Activated T-cell treated with anti-CD3 and anti-CD28 coated beads, Interleukin-2, amount 50 U/mL, for 24 hours (primary cell): ENCODE measurements at regions not wholly inside any gene's neighbourhood (a gene's known extent, or its start where the extent isn't known, plus 50 kb on each side); places are given as distances from the start of the nearest gene placed in this dataset.

Source experiments
- DNase-seq: peaks from one replicate; pipeline ENCODE4 v3.0.0-alpha.2; 2020
- H3K27ac Mint-ChIP-seq: 2 replicates; pipeline ENCODE4 v1.8.0; 2020; ENCODE audit warnings: mild to moderate bottlenecking, mixed read lengths
- H3K27me3 Mint-ChIP-seq: 2 replicates; pipeline ENCODE4 v1.8.0; 2020; ENCODE audit warnings: mixed read lengths
- H3K36me3 Mint-ChIP-seq: 2 replicates; pipeline ENCODE4 v1.8.0; 2020; ENCODE audit warnings: low read depth, mixed read lengths
- H3K4me1 Mint-ChIP-seq: 2 replicates; pipeline ENCODE4 v1.8.0; 2020; ENCODE audit warnings: low read depth, mixed read lengths
- H3K4me3 Mint-ChIP-seq: 2 replicates; pipeline ENCODE4 v1.8.0; 2020; ENCODE audit warnings: mild to moderate bottlenecking, moderate library complexity, mixed read lengths
- H3K9me3 Mint-ChIP-seq: 2 replicates; pipeline ENCODE4 v1.8.0; 2020; ENCODE audit warnings: mixed read lengths

DNA sequence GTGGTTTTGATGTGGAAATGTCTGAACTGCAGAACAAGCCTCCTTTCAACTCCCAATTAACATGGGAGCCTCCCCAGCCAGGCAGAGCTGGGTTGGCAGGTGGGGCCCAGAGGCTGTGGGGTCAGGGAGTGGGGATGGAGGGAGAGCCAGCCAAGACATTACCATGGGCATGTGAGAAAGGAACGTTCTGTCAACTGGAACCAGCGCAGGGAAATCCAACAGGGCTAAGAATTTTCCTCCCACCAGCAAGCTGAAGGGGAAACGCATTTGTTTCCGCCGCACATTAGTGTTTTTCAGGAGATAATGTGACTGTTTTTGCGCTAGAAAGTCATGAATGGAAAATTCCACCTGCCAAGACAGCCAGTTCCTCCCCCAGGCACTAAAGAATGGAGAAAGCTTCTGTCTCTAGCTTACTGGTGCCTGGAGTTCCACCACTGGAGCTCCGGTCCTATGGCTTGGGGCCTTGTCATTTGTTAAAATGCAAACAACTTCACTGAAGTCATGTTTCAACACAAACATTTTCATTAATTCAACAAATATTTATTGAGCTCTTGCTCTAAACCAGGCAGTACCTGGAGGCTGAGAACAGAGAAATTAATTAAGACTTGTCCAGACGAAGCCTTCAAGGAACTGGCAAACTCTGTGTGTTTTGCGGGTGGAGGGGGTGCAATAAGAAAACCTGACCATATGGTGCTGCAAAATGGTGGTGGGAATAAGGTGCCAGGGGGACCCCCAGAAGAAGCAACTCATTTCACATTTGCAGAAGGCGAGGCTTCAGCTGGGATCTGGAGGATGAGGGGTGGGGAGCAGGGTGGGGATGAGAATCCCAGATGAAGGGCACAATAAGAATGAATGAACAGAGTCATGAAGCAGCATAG is 305.1 kb downstream of the MATN1 start:
- DNase-seq: peak; percentile 6
- Mint-ChIP-seq H3K27ac (no peak overlapping the region), H3K4me1 (no peaks in the 10 kb centered on the region), H3K4me3 (no peak overlapping the region), H3K27me3 (peaks cover 12% of the 10 kb centered on the region), H3K9me3 (no peaks in the 10 kb centered on the region), H3K36me3 (no peaks in the 10 kb centered on the region)

DNA sequence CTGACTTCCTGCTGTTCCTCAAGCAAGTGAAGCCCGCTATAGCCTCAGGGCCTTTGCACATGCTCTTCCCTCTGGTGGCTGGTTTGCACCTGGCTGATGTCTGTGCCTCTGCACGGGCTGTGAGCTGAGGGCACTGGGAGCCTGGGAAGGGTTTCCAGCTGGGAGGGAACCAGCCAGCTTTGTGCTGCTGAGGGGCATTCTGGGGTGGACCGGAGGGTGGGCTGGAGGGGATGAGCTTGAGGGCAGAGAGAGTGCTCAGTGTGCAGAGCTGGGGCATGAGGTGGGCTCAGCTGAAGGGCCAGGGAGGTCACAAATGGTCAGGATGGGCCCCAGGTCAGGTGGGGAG is 305.7 kb downstream of the MATN1 start:
- H3K4me1 Mint-ChIP-seq: no peaks in the 10 kb centered on the region
- H3K36me3 Mint-ChIP-seq: no peaks in the 10 kb centered on the region
- H3K4me3 Mint-ChIP-seq: no peak overlapping the region
- H3K9me3 Mint-ChIP-seq: no peaks in the 10 kb centered on the region
- DNase-seq: peak; percentile 15
- peaks cover 6% of the 10 kb centered on the region for H3K27me3 Mint-ChIP-seq
- no peak overlapping the region for H3K27ac Mint-ChIP-seq

DNA sequence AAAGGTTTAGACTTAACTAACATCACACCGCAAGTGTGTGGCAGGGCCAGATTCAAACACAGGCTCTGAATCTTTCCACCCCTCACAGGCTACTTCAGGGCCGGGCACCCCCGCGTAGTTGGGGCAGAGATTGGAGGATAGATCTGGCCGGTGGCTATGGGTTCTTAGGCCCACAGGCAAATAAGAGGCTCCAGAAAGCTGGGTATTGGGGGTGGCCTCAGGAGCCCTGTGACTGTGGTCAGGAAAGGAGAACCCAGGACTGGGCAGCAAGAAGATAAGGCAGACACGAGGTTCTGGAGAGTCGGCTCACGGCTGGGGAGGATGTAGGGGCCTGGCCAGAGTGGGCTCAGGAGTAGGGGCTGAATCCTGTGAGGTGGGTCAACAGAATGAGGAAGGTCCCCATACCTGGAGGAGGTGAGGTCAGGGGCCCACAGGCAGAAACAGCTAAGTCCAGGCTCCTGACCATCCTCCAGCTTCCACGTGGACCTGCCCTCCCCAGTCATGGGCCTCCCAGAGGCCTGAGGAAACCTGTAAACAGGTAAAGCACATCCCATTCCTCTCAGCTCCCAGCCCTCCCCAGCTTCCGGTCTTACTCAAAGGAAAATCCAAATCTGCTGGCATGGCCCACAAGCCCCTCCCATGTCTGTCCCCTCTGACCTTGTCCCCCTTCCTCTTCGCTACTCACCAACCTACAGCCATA is 306.2 kb downstream of the MATN1 start:
- no peaks in the 10 kb centered on the region for H3K9me3 Mint-ChIP-seq
- peak; percentile 6 for DNase-seq
- no peaks in the 10 kb centered on the region for H3K36me3 Mint-ChIP-seq
- no peaks in the 10 kb centered on the region for H3K4me1 Mint-ChIP-seq
- H3K27me3 Mint-ChIP-seq: peaks cover 6% of the 10 kb centered on the region
- no peak overlapping the region for H3K4me3 Mint-ChIP-seq
- no peak overlapping the region for H3K27ac Mint-ChIP-seq

DNA sequence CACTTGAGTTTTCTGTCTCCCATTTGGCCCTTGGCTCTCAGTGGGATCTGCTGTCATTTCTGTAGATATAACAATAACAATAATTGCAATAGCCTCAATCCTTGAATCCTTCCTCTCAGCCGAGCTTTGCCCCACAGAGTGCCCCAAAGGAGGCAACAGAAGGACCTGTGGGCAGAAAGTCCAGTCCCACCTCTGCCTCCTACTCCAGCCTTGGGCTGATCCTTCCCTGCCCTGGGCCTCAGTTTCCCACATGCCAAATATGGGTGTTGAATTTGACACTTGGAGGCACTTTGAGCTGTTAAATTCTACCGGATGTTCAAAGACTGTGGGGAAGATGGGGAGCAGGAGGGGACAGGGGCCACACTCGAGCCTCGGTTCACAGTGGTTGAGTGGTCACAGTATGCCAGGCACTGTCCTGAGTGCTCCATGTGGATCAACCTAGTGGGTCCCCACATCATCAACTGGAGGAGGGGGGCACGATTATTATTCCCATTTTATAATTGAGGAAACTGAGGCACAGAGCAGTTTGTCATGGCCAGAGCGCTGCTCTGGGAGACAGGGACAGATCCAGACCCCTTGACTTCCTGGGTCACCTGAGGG is 307.1 kb downstream of the MATN1 start:
- DNase-seq: peak; percentile 5
- Mint-ChIP-seq H3K36me3 (no peaks in the 10 kb centered on the region), H3K27ac (no peak overlapping the region)

DNA sequence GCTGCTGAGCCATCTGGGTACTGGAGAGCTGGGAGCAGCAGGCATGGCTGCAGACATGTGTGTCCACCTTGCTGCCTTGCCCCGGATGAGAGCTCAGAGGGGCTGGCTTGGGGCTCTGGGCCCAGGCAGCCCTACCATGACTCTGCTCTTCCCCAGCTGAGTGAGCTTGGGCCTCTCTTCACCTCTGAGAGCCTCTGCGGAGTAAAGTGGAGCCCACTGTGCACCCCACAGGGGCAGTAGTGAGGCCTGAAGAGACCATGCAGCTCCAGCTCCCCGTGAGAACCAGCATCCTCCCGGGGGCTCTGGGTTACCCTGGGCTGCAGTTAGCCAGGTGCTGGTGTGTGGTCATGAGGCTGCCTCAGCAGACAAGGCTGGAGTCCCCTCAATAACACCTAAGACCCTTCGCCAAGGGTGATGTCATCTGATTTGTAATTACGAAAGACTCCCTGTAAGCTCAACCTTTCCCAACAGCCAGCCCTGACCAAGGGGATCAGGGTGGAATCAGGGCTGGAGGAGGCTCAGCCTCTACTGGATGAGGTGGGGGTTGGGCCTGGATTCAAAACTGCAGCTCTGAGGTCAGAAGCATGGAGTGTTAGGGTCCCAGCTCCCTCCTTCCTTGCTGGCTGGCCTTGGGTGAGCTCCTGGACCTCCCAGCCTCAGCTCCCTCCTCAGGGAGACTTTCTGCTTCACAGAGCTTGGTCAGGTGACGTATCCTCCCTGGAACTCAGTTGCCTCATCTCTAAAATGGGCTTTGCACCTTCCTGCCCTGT is 308.0 kb downstream of the MATN1 start:
- Mint-ChIP-seq H3K36me3 (no peaks in the 10 kb centered on the region), H3K9me3 (no peaks in the 10 kb centered on the region), H3K27me3 (no peaks in the 10 kb centered on the region), H3K4me1 (no peaks in the 10 kb centered on the region), H3K27ac (no peak overlapping the region), H3K4me3 (no peak overlapping the region)
- DNase-seq: peak; percentile 12

More for the DNA sequence above, 307.1 kb downstream of the MATN1 start:
- Mint-ChIP-seq H3K9me3 (no peaks in the 10 kb centered on the region), H3K4me1 (no peaks in the 10 kb centered on the region), H3K4me3 (no peak overlapping the region), H3K27me3 (peaks cover 6% of the 10 kb centered on the region)

DNA sequence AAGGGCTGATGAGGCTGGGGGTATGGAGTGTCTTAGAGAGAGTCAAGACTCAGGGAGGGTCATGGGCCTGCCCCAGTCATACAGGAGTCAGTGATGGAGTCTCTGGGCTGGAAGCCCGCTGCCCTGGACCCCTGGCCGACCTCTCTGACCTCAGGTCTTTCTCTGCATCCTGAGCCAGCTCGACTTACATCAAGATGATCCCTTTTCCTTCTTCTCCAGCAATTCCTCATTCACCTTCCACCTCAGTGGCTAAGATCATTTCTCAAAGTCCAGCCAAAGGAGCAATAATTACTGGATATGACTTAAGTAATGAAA is 308.6 kb downstream of the MATN1 start:
- Mint-ChIP-seq H3K36me3 (no peaks in the 10 kb centered on the region), H3K27me3 (no peaks in the 10 kb centered on the region), H3K4me3 (no peak overlapping the region), H3K4me1 (no peaks in the 10 kb centered on the region), H3K27ac (no peak overlapping the region), H3K9me3 (no peaks in the 10 kb centered on the region)
- DNase-seq: no peak

DNA sequence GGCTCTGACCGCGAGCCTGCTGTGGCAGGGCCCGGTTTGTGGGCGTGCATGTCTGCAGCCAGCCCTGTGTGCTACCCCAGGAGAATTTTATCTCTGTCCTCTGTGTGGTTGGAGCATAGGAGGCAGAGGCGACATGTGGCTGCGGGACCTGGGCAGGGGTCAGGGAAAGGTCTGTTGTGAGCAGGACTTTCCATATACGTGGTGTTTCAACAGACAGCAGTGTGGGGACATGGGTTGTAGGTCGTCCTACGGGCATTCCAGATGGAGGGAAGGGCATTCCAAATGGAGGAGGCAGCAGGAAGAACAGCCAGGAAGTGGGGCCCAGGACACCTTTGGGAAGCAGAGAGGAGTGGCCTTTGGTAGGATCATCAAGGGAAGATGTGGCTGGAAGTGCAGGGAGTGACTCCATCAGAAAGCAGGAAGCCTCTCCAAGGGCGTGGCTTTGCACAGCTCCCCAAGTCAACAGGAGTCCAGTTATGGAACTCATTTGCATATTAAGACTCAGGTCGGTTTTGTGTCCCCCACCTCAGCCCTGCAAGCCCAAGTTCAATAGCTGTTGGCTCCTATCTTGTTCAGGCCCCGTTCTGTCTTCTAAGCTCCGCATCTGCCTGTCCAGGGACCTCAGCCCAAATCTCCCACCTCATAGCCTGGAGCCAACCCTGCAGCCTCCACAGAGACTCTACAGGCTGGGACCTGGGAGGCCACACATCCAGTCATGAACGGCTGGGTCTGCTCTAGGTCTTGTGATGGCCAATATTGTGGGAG is 309.1 kb downstream of the MATN1 start:
- Mint-ChIP-seq H3K4me1 (no peaks in the 10 kb centered on the region), H3K9me3 (no peaks in the 10 kb centered on the region), H3K36me3 (no peaks in the 10 kb centered on the region), H3K4me3 (no peak overlapping the region), H3K27me3 (peaks cover 4% of the 10 kb centered on the region), H3K27ac (no peak overlapping the region)
- peak; percentile 3 for DNase-seq

DNA sequence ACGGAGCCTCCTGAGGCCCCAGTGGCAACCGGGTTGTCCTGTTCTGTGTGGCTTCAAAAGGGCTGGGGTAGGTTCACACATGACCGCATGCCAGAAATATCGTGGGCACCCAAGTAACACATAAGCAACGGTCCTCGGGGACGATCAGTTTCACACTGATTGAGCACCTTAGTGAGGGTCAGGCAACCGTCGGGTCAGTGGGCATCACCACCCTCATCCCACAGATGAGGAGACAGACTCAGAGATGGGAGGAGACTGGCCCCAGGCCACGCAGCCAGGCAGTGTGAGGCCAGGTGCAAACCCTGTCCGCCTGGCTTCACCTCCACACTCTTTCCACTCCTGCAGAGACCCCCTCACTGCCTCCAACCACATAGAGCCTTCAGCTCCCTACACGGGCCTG is 309.8 kb downstream of the MATN1 start:
- peak; percentile 15 for DNase-seq
- no peaks in the 10 kb centered on the region for H3K4me1 Mint-ChIP-seq
- H3K4me3 Mint-ChIP-seq: no peak overlapping the region
- no peak overlapping the region for H3K27ac Mint-ChIP-seq
- H3K36me3 Mint-ChIP-seq: no peaks in the 10 kb centered on the region
- no peaks in the 10 kb centered on the region for H3K9me3 Mint-ChIP-seq
- H3K27me3 Mint-ChIP-seq: peaks cover 9% of the 10 kb centered on the region

DNA sequence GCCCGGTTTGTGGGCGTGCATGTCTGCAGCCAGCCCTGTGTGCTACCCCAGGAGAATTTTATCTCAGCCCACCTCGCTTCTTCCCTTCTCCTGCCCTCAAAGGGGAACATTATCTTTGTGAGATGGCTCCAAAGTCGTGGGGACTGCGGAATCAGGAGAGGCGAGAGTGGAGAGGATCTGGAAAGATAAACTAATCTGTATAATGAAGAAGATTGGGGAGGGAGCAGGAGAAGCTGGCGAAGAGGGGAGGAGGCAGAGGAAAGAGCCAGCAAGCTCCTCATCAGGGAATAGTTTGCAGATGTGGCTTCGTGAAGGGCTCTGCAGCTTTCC is 310.3 kb downstream of the MATN1 start:
- H3K4me3 Mint-ChIP-seq: no peak overlapping the region
- H3K27me3 Mint-ChIP-seq: peaks cover 9% of the 10 kb centered on the region
- no peaks in the 10 kb centered on the region for H3K9me3 Mint-ChIP-seq
- H3K36me3 Mint-ChIP-seq: no peaks in the 10 kb centered on the region
- no peak overlapping the region for H3K27ac Mint-ChIP-seq
- H3K4me1 Mint-ChIP-seq: no peaks in the 10 kb centered on the region
- no peak for DNase-seq

DNA sequence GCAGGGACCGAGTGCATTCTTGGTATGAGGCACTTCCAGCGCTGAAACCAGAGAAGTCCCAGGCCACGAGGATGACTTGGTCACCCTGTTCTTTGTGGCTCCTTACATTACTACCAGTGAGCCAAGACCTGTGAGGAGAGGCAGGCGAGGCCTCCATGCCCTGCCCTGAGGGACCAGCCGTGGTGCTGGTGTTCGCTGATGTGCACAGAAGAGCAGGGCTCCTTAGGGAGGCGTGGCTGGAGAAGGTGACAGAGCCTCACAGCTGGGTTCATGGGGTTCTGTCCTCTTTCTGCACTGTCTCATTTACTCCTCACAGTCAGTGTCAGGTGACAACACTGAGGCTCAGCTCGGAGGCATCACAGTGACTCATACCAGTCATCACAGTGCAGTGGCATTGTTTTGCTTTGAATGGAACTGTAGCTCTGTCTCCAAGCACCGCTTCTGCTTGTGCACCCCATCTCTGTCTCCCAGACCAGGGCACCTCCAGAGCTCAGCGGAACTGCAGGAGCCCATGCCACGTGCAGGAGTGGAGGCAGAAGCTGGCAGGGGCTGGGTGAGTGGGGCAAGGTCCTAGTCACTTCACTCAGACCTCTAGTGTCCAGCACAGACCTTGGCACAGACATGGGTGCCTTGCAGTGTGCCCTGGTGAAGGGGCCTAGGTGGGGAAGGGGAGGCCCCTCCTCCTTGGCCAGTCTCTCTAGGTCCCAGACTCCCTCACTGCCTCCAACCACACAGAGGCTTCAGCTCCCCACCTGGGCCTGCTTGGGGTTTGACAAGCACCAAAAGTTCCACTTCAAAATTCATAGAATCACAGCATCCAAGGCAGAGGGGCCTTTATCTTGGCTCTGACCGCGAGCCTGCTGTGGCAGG is 310.9 kb downstream of the MATN1 start:
- Mint-ChIP-seq H3K9me3 (no peaks in the 10 kb centered on the region), H3K4me3 (no peak overlapping the region), H3K4me1 (no peaks in the 10 kb centered on the region), H3K27ac (no peak overlapping the region), H3K27me3 (peaks cover 9% of the 10 kb centered on the region), H3K36me3 (no peaks in the 10 kb centered on the region)
- peak; percentile 14 for DNase-seq

DNA sequence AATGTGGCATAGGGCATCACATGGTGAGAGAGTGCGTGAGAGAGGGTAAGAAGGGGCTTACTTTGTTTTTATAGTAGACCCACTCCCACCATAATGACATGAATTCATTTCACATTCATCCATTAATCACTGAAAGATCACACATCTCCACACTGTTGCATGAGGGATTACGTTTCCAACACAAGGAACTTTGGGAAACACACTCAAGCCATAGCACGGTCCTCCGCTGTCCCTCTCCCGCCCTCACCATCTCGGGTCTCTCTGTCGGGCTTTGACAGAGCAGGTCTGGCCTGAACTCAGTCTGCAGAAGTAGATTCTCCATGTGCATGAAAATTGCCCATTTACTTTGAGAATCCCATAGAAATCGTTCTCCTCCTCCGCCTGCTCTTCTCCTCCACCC is 312.2 kb downstream of the MATN1 start:
- peaks cover 9% of the 10 kb centered on the region for H3K27me3 Mint-ChIP-seq
- no peaks in the 10 kb centered on the region for H3K36me3 Mint-ChIP-seq
- no peak overlapping the region for H3K27ac Mint-ChIP-seq
- DNase-seq: peak; percentile 7
- no peaks in the 10 kb centered on the region for H3K9me3 Mint-ChIP-seq
- no peak overlapping the region for H3K4me3 Mint-ChIP-seq
- H3K4me1 Mint-ChIP-seq: no peaks in the 10 kb centered on the region

DNA sequence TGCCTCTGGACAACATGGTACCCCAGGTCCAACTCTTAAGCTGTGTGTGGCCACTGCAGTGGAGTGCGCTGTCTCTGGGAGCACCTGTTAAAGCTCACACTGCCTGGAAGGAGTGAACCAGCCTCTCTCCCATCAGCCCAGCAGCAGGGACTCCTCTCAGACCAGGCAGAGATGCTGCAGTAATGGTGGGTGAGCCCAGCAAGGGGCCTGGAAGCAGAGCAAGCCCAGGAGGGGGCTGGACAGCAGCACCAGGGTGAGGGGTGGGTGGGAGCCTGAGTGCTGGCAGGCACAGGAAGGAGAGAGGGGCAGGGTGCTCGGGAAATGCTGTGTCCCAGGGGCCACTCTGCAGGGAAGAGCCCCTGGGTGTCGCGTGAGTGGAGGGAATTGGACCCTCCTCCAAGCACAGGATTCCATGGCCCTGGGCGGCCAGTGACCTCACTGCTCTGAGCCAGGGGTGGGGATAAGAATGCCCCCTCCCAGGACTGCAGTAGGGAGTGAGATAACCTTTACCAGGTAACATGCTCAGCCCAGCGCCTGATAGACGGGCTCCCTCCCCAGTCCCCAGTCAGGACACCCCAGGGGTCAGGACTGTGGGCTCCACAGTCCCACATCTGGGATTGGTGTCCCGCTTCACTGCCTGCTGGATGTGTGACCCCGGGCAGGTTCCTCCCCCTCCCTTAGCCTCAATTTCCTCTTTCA is 313.1 kb downstream of the MATN1 start:
- no peaks in the 10 kb centered on the region for H3K36me3 Mint-ChIP-seq

More for the DNA sequence above, 313.1 kb downstream of the MATN1 start:
- Mint-ChIP-seq H3K27me3 (peaks cover 9% of the 10 kb centered on the region), H3K9me3 (no peaks in the 10 kb centered on the region), H3K27ac (no peak overlapping the region), H3K4me1 (no peaks in the 10 kb centered on the region), H3K4me3 (no peak overlapping the region)
- DNase-seq: peak; percentile 13
